ENCODE measurements at regions not wholly inside any gene's neighbourhood (a gene's known extent, or its start where the extent isn't known, plus 50 kb on each side); places are given as distances from the start of the nearest gene placed in this dataset.
"Not testable (repeated sequence)": the region's sequence is repeated elsewhere in the genome, so short reads cannot be mapped to it uniquely, and the experiment has no call there.

DNA sequence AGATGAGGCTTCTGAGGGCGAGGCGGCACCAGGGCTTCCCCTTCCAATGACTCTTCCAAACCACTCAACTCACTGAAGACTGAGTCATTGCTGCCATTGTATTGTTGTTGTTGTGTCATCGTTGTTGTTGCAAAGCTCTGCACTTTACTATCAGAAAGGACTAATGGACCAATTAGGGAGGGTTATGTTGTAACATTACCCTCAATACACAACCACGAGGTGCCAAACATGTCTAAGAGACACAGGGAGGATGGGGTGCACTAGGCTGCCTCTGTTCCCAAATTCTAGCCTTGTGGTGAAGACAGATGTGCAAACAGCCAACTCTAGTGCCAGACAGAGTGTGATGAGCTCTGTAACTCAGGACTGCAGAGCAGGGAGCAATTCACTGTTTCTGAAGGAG is 1075.2 kb downstream of the UQCRFS1 start:
- no peak overlapping the region for H3K4me3 ChIP-seq (ENCODE audit: insufficient read length, low read depth)
- no peaks in the 10 kb centered on the region for H3K9me3 ChIP-seq (ENCODE audit: insufficient read depth, low read length)
- no peak for TF ChIP-seq YY1 (IDR thresholded peaks at IDR 0.05; ENCODE audit: insufficient read depth, insufficient read length)
- TF ChIP-seq ZNF274 (IDR thresholded peaks at IDR 0.05; ENCODE audit: low read depth, low read length): no peak
- TF ChIP-seq SUZ12 (IDR thresholded peaks at IDR 0.05; ENCODE audit: extremely low read depth, insufficient read depth, insufficient read length): no peak
- no peak overlapping the region for H3K9ac ChIP-seq (ENCODE audit: insufficient read length, low read depth)
- H3K36me3 ChIP-seq (ENCODE audit: insufficient read depth, insufficient read length, low read length): no peaks in the 10 kb centered on the region
- no peaks in the 10 kb centered on the region for H3K27me3 ChIP-seq (ENCODE audit: insufficient read depth, insufficient read length)
- DNase-seq (ENCODE audit: low read depth, low spot score): no peak
- peaks cover 2% of the 10 kb centered on the region for H3K4me1 ChIP-seq (ENCODE audit: insufficient read depth, insufficient read length)

- peaks cover 2% of the 10 kb centered on the region for H3K4me1 ChIP-seq (ENCODE audit: insufficient read depth, insufficient read length)
- H3K9me3 ChIP-seq (ENCODE audit: insufficient read depth, low read length): no peaks in the 10 kb centered on the region
- H3K36me3 ChIP-seq (ENCODE audit: insufficient read depth, insufficient read length, low read length): no peaks in the 10 kb centered on the region
- TF ChIP-seq YY1 (IDR thresholded peaks at IDR 0.05; ENCODE audit: insufficient read depth, insufficient read length) (no peak), ZNF274 (IDR thresholded peaks at IDR 0.05; ENCODE audit: low read depth, low read length) (no peak)
- H3K9ac ChIP-seq (ENCODE audit: insufficient read length, low read depth): no peak overlapping the region
- DNase-seq (ENCODE audit: low read depth, low spot score): no peak
- H3K27me3 ChIP-seq (ENCODE audit: insufficient read depth, insufficient read length): no peaks in the 10 kb centered on the region
- no peak overlapping the region for H3K4me3 ChIP-seq (ENCODE audit: insufficient read length, low read depth)
These were observed 1076.2 kb downstream of the UQCRFS1 start for GRCh38 chr19:28136796-28137195.

GRCh38 chr19:28135825-28136224 is 1077.1 kb downstream of the UQCRFS1 start:
- Histone ChIP-seq H3K9me3 (ENCODE audit: insufficient read depth, low read length) (no peaks in the 10 kb centered on the region), H3K27me3 (ENCODE audit: insufficient read depth, insufficient read length) (no peaks in the 10 kb centered on the region), H3K4me1 (ENCODE audit: insufficient read depth, insufficient read length) (peaks cover 2% of the 10 kb centered on the region), H3K4me3 (ENCODE audit: insufficient read length, low read depth) (no peak overlapping the region), H3K9ac (ENCODE audit: insufficient read length, low read depth) (no peak overlapping the region), H3K36me3 (ENCODE audit: insufficient read depth, insufficient read length, low read length) (no peaks in the 10 kb centered on the region)
- no peak for TF ChIP-seq ZNF274 (IDR thresholded peaks at IDR 0.05; ENCODE audit: low read depth, low read length)
- no peak for TF ChIP-seq YY1 (IDR thresholded peaks at IDR 0.05; ENCODE audit: insufficient read depth, insufficient read length)
- TF ChIP-seq SUZ12 (IDR thresholded peaks at IDR 0.05; ENCODE audit: extremely low read depth, insufficient read depth, insufficient read length): no peak
- DNase-seq (ENCODE audit: low read depth, low spot score): no peak

GRCh38 chr19:28134311-28134710 is 1078.6 kb downstream of the UQCRFS1 start:
- DNase-seq (ENCODE audit: low read depth, low spot score): no peak
- peaks cover 2% of the 10 kb centered on the region for H3K4me1 ChIP-seq (ENCODE audit: insufficient read depth, insufficient read length)
- H3K27me3 ChIP-seq (ENCODE audit: insufficient read depth, insufficient read length): no peaks in the 10 kb centered on the region
- no peaks in the 10 kb centered on the region for H3K9me3 ChIP-seq (ENCODE audit: insufficient read depth, low read length)
- TF ChIP-seq YY1 (IDR thresholded peaks at IDR 0.05; ENCODE audit: insufficient read depth, insufficient read length) (no peak), ZNF274 (IDR thresholded peaks at IDR 0.05; ENCODE audit: low read depth, low read length) (no peak), SUZ12 (IDR thresholded peaks at IDR 0.05; ENCODE audit: extremely low read depth, insufficient read depth, insufficient read length) (no peak)
- H3K4me3 ChIP-seq (ENCODE audit: insufficient read length, low read depth): no peak overlapping the region
- no peak overlapping the region for H3K9ac ChIP-seq (ENCODE audit: insufficient read length, low read depth)
- H3K36me3 ChIP-seq (ENCODE audit: insufficient read depth, insufficient read length, low read length): no peaks in the 10 kb centered on the region

DNA sequence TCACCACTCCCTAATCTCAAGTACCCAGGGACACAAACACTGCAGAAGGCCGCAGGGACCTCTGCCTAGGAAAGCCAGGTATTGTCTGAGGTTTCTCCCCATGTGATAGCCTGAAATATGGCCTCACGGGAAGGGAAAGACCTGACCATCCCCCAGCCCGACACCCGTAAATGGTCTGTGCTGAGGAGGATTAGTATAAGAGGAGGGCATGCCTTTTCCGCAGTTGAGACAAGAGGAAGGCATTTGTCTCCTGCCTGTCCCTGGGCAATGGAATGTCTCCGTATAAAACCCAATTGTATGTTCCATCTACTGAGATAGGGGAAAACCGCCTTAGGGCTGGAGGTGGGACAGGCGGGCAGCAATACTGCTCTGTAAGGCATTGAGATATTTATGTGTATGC is 1082.1 kb downstream of the UQCRFS1 start:
- not testable (repeated sequence) for DNase-seq (ENCODE audit: low read depth, low spot score); H3K4me1 ChIP-seq (ENCODE audit: insufficient read depth, insufficient read length); H3K9me3 ChIP-seq (ENCODE audit: insufficient read depth, low read length); H3K9ac ChIP-seq (ENCODE audit: insufficient read length, low read depth); H3K4me3 ChIP-seq (ENCODE audit: insufficient read length, low read depth); H3K27me3 ChIP-seq (ENCODE audit: insufficient read depth, insufficient read length); H3K36me3 ChIP-seq (ENCODE audit: insufficient read depth, insufficient read length, low read length)

- H3K4me3 ChIP-seq (ENCODE audit: insufficient read length, low read depth): no peak overlapping the region
- H3K36me3 ChIP-seq (ENCODE audit: insufficient read depth, insufficient read length, low read length): no peaks in the 10 kb centered on the region
- no peaks in the 10 kb centered on the region for H3K27me3 ChIP-seq (ENCODE audit: insufficient read depth, insufficient read length)
- H3K4me1 ChIP-seq (ENCODE audit: insufficient read depth, insufficient read length): no peaks in the 10 kb centered on the region
- TF ChIP-seq YY1 (IDR thresholded peaks at IDR 0.05; ENCODE audit: insufficient read depth, insufficient read length) (no peak), SUZ12 (IDR thresholded peaks at IDR 0.05; ENCODE audit: extremely low read depth, insufficient read depth, insufficient read length) (no peak), ZNF274 (IDR thresholded peaks at IDR 0.05; ENCODE audit: low read depth, low read length) (no peak)
- no peak overlapping the region for H3K9ac ChIP-seq (ENCODE audit: insufficient read length, low read depth)
- DNase-seq (ENCODE audit: low read depth, low spot score): peak; percentile 11
- no peaks in the 10 kb centered on the region for H3K9me3 ChIP-seq (ENCODE audit: insufficient read depth, low read length)
These were observed 1082.9 kb downstream of the UQCRFS1 start for GRCh38 chr19:28130066-28130511.

GRCh38 chr19:28128341-28128740 is 1084.6 kb downstream of the UQCRFS1 start:
- H3K36me3 ChIP-seq (ENCODE audit: insufficient read depth, insufficient read length, low read length): no peaks in the 10 kb centered on the region
- no peak for DNase-seq (ENCODE audit: low read depth, low spot score)
- no peak overlapping the region for H3K4me3 ChIP-seq (ENCODE audit: insufficient read length, low read depth)
- no peaks in the 10 kb centered on the region for H3K4me1 ChIP-seq (ENCODE audit: insufficient read depth, insufficient read length)
- no peaks in the 10 kb centered on the region for H3K9me3 ChIP-seq (ENCODE audit: insufficient read depth, low read length)
- TF ChIP-seq SUZ12 (IDR thresholded peaks at IDR 0.05; ENCODE audit: extremely low read depth, insufficient read depth, insufficient read length) (no peak), ZNF274 (IDR thresholded peaks at IDR 0.05; ENCODE audit: low read depth, low read length) (no peak), YY1 (IDR thresholded peaks at IDR 0.05; ENCODE audit: insufficient read depth, insufficient read length) (no peak)
- no peak overlapping the region for H3K9ac ChIP-seq (ENCODE audit: insufficient read length, low read depth)
- H3K27me3 ChIP-seq (ENCODE audit: insufficient read depth, insufficient read length): no peaks in the 10 kb centered on the region

Measured in NT2/D1 (cell line).